ENCODE measurements at regions not wholly inside any gene's neighbourhood (a gene's known extent, or its start where the extent isn't known, plus 50 kb on each side); places are given as distances from the start of the nearest gene placed in this dataset.

GRCh38 chr3:117674321-117674720, 964.7 kb downstream of the TUSC7 start:
- no peak for DNase-seq (ENCODE audit: low spot score)

More at GRCh38 chr3:117674321-117674720, 964.7 kb downstream of the TUSC7 start:
- Histone ChIP-seq H2AFZ (no peak overlapping the region), H3F3A (replicated peaks; ENCODE audit: low read depth) (no peaks in the 10 kb centered on the region), H3K9me2 (ENCODE audit: insufficient read depth) (peaks cover 3% of the 10 kb centered on the region; the same call in 1 of the 2 replicates), H3K36me3 (ENCODE audit: insufficient read depth) (no peaks in the 10 kb centered on the region), H3K27me3 (ENCODE audit: insufficient read depth) (no peaks in the 10 kb centered on the region), H3K4me1 (ENCODE audit: insufficient read depth) (no peaks in the 10 kb centered on the region), H3K27ac (ENCODE audit: low read depth) (no peak overlapping the region), H3K79me2 (replicated peaks; ENCODE audit: insufficient read depth) (no peaks in the 10 kb centered on the region), H3K4me2 (no peak overlapping the region), H4K20me1 (replicated peaks; ENCODE audit: insufficient read depth) (no peaks in the 10 kb centered on the region), H3K4me3 (no peak overlapping the region)
- H3K4me1 Mint-ChIP-seq, result no peaks in the 10 kb centered on the region; the same call in 2 of the 3 replicates
- no peak overlapping the region for H3K27ac Mint-ChIP-seq
- ATAC-seq, result no peak
- TF ChIP-seq EZH2 (IDR thresholded peaks at IDR 0.05; ENCODE audit: low read depth, unreplicated experiment) (no peak), CTCF (conservative IDR thresholded peaks at IDR 0.05; ENCODE audit: low read depth in 2 of 2) (no peak), JUNB (IDR thresholded peaks at IDR 0.05; ENCODE audit: unreplicated experiment) (no peak), ZNF114 (CRISPR knock-in tag; IDR thresholded peaks at IDR 0.05) (no peak), ZNF462 (CRISPR knock-in tag; IDR thresholded peaks at IDR 0.05) (no peak), ZNF331 (CRISPR knock-in tag; IDR thresholded peaks at IDR 0.05; ENCODE audit: low read depth) (no peak), ETS1 (IDR thresholded peaks at IDR 0.05) (no peak), POLR2AphosphoS5 (IDR thresholded peaks at IDR 0.05; ENCODE audit: low read depth) (no peak), NANOG (IDR thresholded peaks at IDR 0.05; ENCODE audit: borderline replicate concordance) (no peak), EZH2phosphoT487 (IDR thresholded peaks at IDR 0.05; ENCODE audit: unreplicated experiment) (no peak), STAT1 (IDR thresholded peaks at IDR 0.05; ENCODE audit: unreplicated experiment) (no peak), CREB1 (CRISPR knock-in tag; IDR thresholded peaks at IDR 0.05; ENCODE audit: low read depth) (no peak), REST (IDR thresholded peaks at IDR 0.05; ENCODE audit: unreplicated experiment) (no peak)
- no peaks in the 10 kb centered on the region for H3K36me3 Mint-ChIP-seq (ENCODE audit: low read depth)
- H3K9me3 Mint-ChIP-seq, result no peaks in the 10 kb centered on the region
- no peaks in the 10 kb centered on the region for H3K27me3 Mint-ChIP-seq (ENCODE audit: insufficient read depth, low read depth, poor library complexity)
- no peak overlapping the region for H3K4me3 Mint-ChIP-seq

Data from GM23338 (cell line).